ENCODE measurements at regions not wholly inside any gene's neighbourhood (a gene's known extent, or its start where the extent isn't known, plus 50 kb on each side); places are given as distances from the start of the nearest gene placed in this dataset.

DNA sequence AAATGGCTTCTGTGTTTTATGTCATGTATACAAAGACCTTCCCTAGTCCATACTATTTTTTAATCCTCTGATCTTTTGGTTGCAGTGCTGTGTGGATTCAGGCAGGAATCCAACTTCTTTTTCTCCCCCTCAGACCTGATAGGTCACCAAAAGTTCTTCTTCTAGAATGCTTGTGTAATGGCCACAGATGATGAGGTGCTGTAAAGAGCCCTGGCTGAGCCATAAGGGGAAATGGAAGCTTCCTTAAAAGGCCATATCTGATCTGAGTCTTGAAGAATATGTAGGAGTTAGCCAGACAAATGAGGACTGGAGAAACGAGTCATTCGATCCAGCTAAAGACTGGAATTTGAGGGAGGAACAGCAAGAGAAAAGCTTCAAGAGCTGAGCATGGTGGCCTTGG lies 353.9 kb downstream of the PCNX1 start:
- Histone ChIP-seq H3F3A (ENCODE audit: insufficient read depth) (no peaks in the 10 kb centered on the region), H3K36me3 (ENCODE audit: low read length) (no peaks in the 10 kb centered on the region), H3K4me3 (ENCODE audit: insufficient read depth, low read length, poor library complexity, severe bottlenecking) (no peak overlapping the region), H3K9me3 (ENCODE audit: insufficient read depth, low read length) (0 out of 2 replicates have a peak, but pooled peaks cover 3% of the 10 kb centered on the region), H3K27ac (ENCODE audit: low read depth, low read length) (no peak overlapping the region), H3K9ac (ENCODE audit: low read length) (no peak overlapping the region), H2AFZ (ENCODE audit: low read depth, low read length, severe bottlenecking) (no peak overlapping the region), H3K27me3 (ENCODE audit: low read length) (no peaks in the 10 kb centered on the region), H3K79me2 (ENCODE audit: insufficient read depth, low read length) (no peaks in the 10 kb centered on the region), H3K4me2 (ENCODE audit: low read depth, low read length, poor library complexity, severe bottlenecking) (no peak overlapping the region), H3K9me2 (replicated peaks; ENCODE audit: insufficient read depth, low read length) (no peaks in the 10 kb centered on the region), H4K20me1 (ENCODE audit: low read depth, low read length) (no peaks in the 10 kb centered on the region)
- no peak for TF ChIP-seq EZH2phosphoT487 (conservative IDR thresholded peaks at IDR 0.05; ENCODE audit: low read length)
- TF ChIP-seq, protein P1, sequence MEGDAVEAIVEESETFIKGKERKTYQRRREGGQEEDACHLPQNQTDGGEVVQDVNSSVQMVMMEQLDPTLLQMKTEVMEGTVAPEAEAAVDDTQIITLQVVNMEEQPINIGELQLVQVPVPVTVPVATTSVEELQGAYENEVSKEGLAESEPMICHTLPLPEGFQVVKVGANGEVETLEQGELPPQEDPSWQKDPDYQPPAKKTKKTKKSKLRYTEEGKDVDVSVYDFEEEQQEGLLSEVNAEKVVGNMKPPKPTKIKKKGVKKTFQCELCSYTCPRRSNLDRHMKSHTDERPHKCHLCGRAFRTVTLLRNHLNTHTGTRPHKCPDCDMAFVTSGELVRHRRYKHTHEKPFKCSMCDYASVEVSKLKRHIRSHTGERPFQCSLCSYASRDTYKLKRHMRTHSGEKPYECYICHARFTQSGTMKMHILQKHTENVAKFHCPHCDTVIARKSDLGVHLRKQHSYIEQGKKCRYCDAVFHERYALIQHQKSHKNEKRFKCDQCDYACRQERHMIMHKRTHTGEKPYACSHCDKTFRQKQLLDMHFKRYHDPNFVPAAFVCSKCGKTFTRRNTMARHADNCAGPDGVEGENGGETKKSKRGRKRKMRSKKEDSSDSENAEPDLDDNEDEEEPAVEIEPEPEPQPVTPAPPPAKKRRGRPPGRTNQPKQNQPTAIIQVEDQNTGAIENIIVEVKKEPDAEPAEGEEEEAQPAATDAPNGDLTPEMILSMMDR (IDR thresholded peaks at IDR 0.05; ENCODE audit: insufficient read depth, low read length, poor library complexity, severe bottlenecking), result no peak

DNA sequence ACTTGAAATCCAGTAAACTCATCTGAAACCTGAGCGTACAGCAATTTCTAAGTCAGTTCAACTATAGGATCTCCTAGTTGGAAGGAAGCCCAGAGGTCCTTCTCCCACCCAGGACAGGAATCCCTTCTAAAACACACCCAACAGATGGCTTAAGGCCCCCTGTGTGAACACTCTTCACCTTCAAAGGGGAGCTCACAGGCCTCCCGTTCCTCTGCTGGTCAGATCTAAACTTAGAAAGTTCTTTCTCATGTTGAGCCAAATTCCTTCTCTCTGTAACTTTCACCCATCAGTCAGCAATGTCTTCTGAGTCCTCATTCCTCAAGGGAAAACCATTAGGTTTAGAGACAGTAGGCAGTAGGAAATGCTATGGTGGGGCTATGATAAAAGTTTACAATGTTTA lies 355.2 kb downstream of the PCNX1 start:
- H3K27me3 ChIP-seq (ENCODE audit: low read length), result no peaks in the 10 kb centered on the region
- H3K9ac ChIP-seq (ENCODE audit: low read length), result no peak overlapping the region
- TF ChIP-seq EZH2phosphoT487 (conservative IDR thresholded peaks at IDR 0.05; ENCODE audit: low read length), result no peak
- TF ChIP-seq, protein P1 (IDR thresholded peaks at IDR 0.05; ENCODE audit: insufficient read depth, low read length, poor library complexity, severe bottlenecking), result no peak
- H3K4me3 ChIP-seq (ENCODE audit: insufficient read depth, low read length, poor library complexity, severe bottlenecking), result no peak overlapping the region
- no peak overlapping the region for H3K27ac ChIP-seq (ENCODE audit: low read depth, low read length)
- H3K79me2 ChIP-seq (ENCODE audit: insufficient read depth, low read length), result no peaks in the 10 kb centered on the region
- H3F3A ChIP-seq (ENCODE audit: insufficient read depth), result no peaks in the 10 kb centered on the region
- H3K9me3 ChIP-seq (ENCODE audit: insufficient read depth, low read length), result 0 out of 2 replicates have a peak, but pooled peaks cover 3% of the 10 kb centered on the region
- no peaks in the 10 kb centered on the region for H3K36me3 ChIP-seq (ENCODE audit: low read length)
- H2AFZ ChIP-seq (ENCODE audit: low read depth, low read length, severe bottlenecking), result no peak overlapping the region
- H4K20me1 ChIP-seq (ENCODE audit: low read depth, low read length), result no peaks in the 10 kb centered on the region
- H3K9me2 ChIP-seq (replicated peaks; ENCODE audit: insufficient read depth, low read length), result no peaks in the 10 kb centered on the region
- H3K4me2 ChIP-seq (ENCODE audit: low read depth, low read length, poor library complexity, severe bottlenecking), result no peak overlapping the region

DNA sequence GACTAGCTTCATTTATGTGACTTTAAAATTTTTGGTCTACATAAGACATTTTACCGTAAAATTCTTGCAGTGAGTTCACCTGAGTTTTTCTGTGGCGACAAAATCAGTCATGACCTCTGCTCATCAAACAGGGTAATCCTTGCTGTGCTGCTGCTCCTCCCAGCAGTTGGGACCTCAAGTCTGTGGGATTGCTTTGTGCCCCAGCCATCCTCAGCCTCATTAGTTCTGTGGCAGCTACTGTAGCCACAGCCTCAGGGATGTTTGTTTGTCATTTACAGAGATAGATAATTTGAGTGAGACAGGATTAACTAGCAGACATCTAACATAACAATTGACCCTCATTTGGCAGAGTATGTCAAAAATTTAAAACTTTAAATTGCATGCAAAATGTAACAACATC lies 357.0 kb downstream of the PCNX1 start:
- Histone ChIP-seq H3K27me3 (ENCODE audit: low read length) (no peaks in the 10 kb centered on the region), H3K36me3 (ENCODE audit: low read length) (no peaks in the 10 kb centered on the region), H3K9me3 (ENCODE audit: insufficient read depth, low read length) (peaks cover 1% of the 10 kb centered on the region; the same call in 1 of the 2 replicates), H3K4me2 (ENCODE audit: low read depth, low read length, poor library complexity, severe bottlenecking) (no peak overlapping the region), H3K27ac (ENCODE audit: low read depth, low read length) (no peak overlapping the region), H3K79me2 (ENCODE audit: insufficient read depth, low read length) (no peaks in the 10 kb centered on the region), H3F3A (ENCODE audit: insufficient read depth) (no peaks in the 10 kb centered on the region), H3K9ac (ENCODE audit: low read length) (no peak overlapping the region), H2AFZ (ENCODE audit: low read depth, low read length, severe bottlenecking) (no peak overlapping the region), H4K20me1 (ENCODE audit: low read depth, low read length) (no peaks in the 10 kb centered on the region), H3K9me2 (replicated peaks; ENCODE audit: insufficient read depth, low read length) (no peaks in the 10 kb centered on the region), H3K4me3 (ENCODE audit: insufficient read depth, low read length, poor library complexity, severe bottlenecking) (no peak overlapping the region)
- TF ChIP-seq, protein P1 (IDR thresholded peaks at IDR 0.05; ENCODE audit: insufficient read depth, low read length, poor library complexity, severe bottlenecking), result no peak
- TF ChIP-seq EZH2phosphoT487 (conservative IDR thresholded peaks at IDR 0.05; ENCODE audit: low read length), result no peak

Data from SU-DHL-6 (cell line).